ENCODE measurements at regions not wholly inside any gene's neighbourhood (a gene's known extent, or its start where the extent isn't known, plus 50 kb on each side); places are given as distances from the start of the nearest gene placed in this dataset.

DNA sequence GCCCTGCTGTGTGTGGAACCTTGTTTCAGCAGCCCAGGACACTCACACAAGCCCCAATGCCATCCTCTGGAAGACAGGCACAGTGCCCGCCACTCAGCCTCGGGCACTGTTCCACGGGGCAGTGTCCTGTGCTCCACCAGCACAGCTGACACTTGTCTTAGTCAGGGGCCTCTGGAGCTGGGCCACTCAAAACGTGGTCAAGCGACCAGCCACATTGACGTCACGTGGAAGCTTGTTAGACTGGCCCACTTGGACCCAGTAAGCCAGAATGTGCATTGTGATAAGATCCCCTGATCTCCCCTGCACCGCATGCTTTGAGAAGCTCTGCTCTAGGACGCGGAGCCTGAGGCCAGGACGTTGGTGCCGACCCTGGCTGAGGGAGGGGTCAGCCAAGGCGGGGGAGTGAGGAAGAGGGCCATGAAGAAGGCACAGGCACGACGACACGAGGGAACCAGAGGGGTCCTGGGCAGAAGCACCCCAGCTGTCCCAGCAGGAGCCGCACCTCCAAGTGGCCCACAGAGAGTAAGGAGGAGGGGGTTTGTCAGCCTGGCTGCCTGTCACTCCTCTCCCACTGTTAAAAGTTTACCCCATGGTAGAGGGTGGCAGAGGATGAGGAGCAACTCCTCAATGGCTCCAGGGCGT is 64.6 kb downstream of the LINC01488 start:
- 65 to 75% (median 67%) methylated on average over 18 of the region's 18 CpGs for WGBS, 3 donors
- Histone ChIP-seq H3K4me3 (no peak overlapping the region), H3K27ac (no peak overlapping the region), H3K36me3 (no peaks in the 10 kb centered on the region), H3K27me3 (no peaks in the 10 kb centered on the region), H3K4me1 (ENCODE audit: insufficient read depth) (no peaks in the 10 kb centered on the region), H3K9me3 (no peaks in the 10 kb centered on the region)
- DNase-seq, result no peak
- intact Hi-C loops (cut with DNase I), result no loop called here
- TF ChIP-seq, protein P1, sequence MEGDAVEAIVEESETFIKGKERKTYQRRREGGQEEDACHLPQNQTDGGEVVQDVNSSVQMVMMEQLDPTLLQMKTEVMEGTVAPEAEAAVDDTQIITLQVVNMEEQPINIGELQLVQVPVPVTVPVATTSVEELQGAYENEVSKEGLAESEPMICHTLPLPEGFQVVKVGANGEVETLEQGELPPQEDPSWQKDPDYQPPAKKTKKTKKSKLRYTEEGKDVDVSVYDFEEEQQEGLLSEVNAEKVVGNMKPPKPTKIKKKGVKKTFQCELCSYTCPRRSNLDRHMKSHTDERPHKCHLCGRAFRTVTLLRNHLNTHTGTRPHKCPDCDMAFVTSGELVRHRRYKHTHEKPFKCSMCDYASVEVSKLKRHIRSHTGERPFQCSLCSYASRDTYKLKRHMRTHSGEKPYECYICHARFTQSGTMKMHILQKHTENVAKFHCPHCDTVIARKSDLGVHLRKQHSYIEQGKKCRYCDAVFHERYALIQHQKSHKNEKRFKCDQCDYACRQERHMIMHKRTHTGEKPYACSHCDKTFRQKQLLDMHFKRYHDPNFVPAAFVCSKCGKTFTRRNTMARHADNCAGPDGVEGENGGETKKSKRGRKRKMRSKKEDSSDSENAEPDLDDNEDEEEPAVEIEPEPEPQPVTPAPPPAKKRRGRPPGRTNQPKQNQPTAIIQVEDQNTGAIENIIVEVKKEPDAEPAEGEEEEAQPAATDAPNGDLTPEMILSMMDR (IDR thresholded peaks at IDR 0.05), result no peak
- TF ChIP-seq EP300 (IDR thresholded peaks at IDR 0.05), result no peak
- no peak for TF ChIP-seq POLR2A (IDR thresholded peaks at IDR 0.05)

DNA sequence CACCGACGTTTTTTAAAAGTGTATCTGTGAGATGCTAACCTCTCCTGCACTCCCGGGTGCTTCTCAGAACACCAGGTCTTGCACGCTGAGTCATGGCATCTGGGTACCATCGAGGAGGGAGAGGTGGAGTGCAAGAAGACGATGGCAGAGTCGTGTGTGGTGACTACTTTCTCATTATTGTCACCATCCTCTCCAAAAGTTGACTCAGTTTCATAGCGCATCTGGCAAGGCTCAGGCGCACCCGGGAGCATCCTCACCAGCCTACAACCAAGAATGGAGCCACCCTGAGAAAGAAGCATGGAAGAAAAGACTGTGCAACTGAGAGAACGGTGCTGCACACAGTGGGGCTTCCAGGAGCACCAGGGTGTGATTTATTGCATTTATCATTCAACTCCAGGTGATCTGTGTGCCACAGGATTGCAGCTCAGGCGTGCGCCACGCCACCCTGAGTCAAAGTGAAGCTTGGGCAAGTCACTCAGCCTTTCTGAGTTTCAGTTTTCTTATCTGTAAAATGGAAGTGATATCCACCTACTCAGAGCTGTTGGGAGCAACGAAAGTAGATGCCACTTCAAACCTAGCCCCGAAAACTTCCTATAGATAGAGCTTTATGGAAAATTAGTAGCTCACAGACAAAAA is 65.4 kb downstream of the LINC01488 start:
- WGBS, 3 donors, result 79 to 85% (median 83%) methylated on average over 16 of the region's 16 CpGs

DNA sequence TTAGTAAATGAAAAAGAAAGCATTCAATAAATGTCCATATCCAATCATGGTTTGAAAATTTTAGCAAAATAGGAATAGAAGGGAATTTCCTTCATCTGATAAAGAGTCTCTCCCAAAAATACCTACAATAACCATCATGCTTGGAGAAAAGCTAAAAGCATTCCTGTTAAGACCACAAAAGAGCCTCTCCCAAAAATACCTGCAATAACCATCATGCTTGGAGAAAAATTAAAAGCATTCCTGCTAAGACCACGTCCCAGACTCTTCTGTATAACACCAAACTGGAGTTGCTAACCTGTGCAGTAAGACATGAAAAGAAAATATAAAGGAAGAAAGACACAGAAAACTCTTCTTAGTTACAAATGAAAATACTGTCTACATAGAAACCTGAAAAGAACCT is 69.4 kb downstream of the LINC01488 start:
- Histone ChIP-seq H3K27me3 (no peaks in the 10 kb centered on the region), H3K27ac (no peak overlapping the region), H3K36me3 (no peaks in the 10 kb centered on the region), H3K4me1 (ENCODE audit: insufficient read depth) (no peaks in the 10 kb centered on the region), H3K9me3 (no peaks in the 10 kb centered on the region), H3K4me3 (no peak overlapping the region)
- TF ChIP-seq, protein P1 (IDR thresholded peaks at IDR 0.05), result no peak
- TF ChIP-seq EP300 (IDR thresholded peaks at IDR 0.05), result no peak
- TF ChIP-seq POLR2A (IDR thresholded peaks at IDR 0.05), result no peak
- WGBS, 3 donors, result 52 to 63% (median 59%) methylated on average over 1 of the region's 1 CpG
- intact Hi-C loops (cut with DNase I), result loop anchor here in 1 of 4 donors (10.0 kb wide), 1 partner anchor 56 kb away; no protein-coding TSS in a partner anchor
- DNase-seq, result no peak

More for the DNA sequence above, 65.4 kb downstream of the LINC01488 start:
- H3K4me1 ChIP-seq (ENCODE audit: insufficient read depth), result no peaks in the 10 kb centered on the region
- no peaks in the 10 kb centered on the region for H3K27me3 ChIP-seq
- intact Hi-C loops (cut with DNase I), result no loop called here
- no peaks in the 10 kb centered on the region for H3K36me3 ChIP-seq
- DNase-seq, result no peak
- H3K4me3 ChIP-seq, result no peak overlapping the region
- TF ChIP-seq, protein P1 (IDR thresholded peaks at IDR 0.05), result no peak
- TF ChIP-seq EP300 (IDR thresholded peaks at IDR 0.05) (no peak), POLR2A (IDR thresholded peaks at IDR 0.05) (no peak)
- H3K27ac ChIP-seq, result no peak overlapping the region
- H3K9me3 ChIP-seq, result no peaks in the 10 kb centered on the region

DNA sequence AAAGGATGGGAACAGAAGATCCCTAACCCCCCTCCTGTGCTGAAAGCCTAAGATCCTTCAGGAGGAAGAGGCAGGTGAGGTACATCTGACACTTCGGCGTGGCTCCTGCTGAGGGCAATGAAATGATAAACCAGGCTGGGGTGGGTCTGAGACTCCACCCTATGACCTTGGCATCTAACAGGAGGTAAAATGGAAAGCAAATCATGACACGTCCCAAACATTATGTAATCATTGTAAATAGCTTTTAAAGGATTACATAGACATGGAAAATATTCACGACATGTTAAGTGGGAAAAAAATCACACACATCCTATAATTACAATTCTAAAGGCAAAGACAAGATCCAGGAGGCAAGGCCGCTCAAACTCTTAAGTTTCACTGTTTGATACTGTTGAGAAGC is 70.5 kb downstream of the LINC01488 start:
- Histone ChIP-seq H3K36me3 (no peaks in the 10 kb centered on the region), H3K27ac (no peak overlapping the region), H3K4me1 (ENCODE audit: insufficient read depth) (no peaks in the 10 kb centered on the region), H3K9me3 (no peaks in the 10 kb centered on the region), H3K27me3 (no peaks in the 10 kb centered on the region), H3K4me3 (no peak overlapping the region)
- DNase-seq, result no peak
- WGBS, 3 donors, result 85 to 93% (median 89%) methylated on average over 5 of the region's 5 CpGs
- intact Hi-C loops (cut with DNase I), result loop anchor here in 1 of 4 donors (10.0 kb wide), 1 partner anchor 57 kb away; no protein-coding TSS in a partner anchor
- TF ChIP-seq POLR2A (IDR thresholded peaks at IDR 0.05), result no peak
- TF ChIP-seq EP300 (IDR thresholded peaks at IDR 0.05), result no peak
- TF ChIP-seq, protein P1 (IDR thresholded peaks at IDR 0.05), result no peak
